NCI-H187 treated with DMSO at 0.1 percent for 48 hours (cell line): ENCODE measurements at regions not wholly inside any gene's neighbourhood (a gene's known extent, or its start where the extent isn't known, plus 50 kb on each side); places are given as distances from the start of the nearest gene placed in this dataset.
"Not testable (repeated sequence)": the region's sequence is repeated elsewhere in the genome, so short reads cannot be mapped to it uniquely, and the experiment has no call there.

ENCODE experiments used
- DNase-seq: peaks from one replicate; lab custom pipeline; 2025; lab: John Stamatoyannopoulos, UW

DNA sequence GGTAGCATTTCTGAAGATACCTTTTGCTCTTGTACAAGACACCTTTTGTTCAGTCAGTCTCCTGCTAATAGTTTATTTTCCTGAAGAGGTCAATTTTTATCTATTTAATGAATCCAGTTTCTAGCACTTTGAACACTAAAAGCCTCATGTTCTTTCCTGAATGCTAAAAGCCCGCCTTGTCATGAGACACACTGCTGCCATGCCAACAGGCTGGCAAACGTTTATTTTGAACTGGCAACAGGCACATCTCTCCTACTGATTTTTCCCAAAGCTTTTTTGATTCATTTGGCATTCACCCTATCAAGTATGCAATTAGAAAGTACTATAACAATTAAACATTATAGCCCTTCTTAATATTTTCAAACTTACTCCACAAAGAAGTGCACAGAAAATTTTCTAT lies 421.2 kb upstream of the EYS start:
- no peak for DNase-seq

DNA sequence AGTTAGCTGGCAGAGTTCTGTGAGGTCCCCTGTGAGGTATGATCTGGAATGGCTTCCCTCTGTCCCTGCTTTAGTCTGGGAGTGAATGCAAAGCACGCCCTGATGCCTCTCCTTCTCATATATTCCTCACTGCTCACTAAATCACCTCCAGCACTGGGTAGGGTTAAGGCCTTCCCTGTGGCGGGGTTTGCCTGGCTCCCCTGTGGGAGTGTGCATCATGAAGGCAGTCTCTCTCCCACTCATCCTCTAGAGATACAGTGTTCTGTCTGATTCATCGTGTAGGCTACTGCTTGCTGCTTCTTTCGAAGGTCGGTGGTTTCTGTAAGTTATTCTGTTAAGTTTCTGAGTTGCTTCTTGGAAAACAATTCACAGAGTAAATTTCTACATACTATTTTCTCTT lies 420.0 kb upstream of the EYS start:
- no peak for DNase-seq

GRCh38 chr6:66126358-66126757 lies 419.3 kb upstream of the EYS start:
- no peak for DNase-seq

DNA sequence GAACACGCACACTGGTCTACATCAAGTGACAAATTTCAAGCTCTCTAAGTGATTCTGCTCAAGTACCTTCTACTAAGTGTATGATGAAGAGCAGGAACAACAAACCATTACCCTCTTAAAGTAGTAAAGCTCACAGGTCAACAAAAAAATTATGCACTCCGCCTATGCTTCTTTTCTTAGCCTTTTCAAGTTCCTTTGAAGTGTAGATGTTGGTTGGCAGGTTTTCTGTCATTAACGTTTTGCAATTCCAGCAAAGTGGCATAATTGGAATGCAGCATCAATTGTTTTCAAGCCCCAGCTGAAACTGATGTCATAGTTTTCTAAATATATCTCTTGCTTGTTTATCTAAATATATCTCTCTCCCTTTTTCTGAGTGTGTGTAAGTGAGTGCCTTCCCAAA lies 396.9 kb upstream of the EYS start:
- DNase-seq: no peak

DNA sequence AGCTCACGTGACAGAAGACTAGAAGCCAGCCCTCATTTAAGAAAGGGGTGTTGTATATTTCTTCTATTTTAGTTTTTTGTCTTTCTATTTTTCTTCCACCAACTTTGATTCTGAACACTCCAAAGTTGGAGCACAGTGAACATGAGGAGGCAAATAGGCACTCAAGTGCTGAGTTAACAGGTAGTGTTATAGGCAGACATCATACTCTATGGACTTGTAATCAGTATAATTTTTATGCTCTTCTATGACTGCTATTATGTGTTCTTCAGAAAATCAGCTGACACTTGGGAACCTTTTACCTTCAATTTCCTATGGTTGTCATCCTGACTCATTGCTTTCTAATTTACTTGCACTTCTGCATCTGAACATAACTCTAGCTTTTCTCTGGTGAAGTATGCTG lies 396.3 kb upstream of the EYS start:
- DNase-seq: no peak

GRCh38 chr6:66096679-66097078 lies 389.7 kb upstream of the EYS start:
- DNase-seq: no peak

GRCh38 chr6:66094615-66095014 lies 387.6 kb upstream of the EYS start:
- no peak for DNase-seq

GRCh38 chr6:66092306-66092705 lies 385.3 kb upstream of the EYS start:
- not testable (repeated sequence) for DNase-seq

DNA sequence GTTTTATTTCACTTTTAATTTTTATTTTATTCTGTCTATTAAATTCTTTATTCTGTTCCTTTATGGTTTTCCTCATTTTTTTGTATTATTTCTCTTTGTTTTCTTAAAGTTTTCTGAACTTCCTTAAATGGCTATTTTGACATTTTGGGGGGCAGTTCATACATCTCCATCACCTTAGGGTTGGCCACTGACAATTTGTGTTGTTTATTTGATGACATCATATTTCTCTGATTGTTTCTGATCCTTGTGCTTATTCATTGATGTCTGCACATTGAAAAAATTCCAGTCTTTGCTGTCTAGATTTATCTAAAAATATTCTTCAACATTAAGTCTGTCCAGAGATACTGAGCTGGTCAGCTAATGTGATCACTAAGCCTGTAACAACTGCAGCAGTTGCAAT lies 379.5 kb upstream of the EYS start:
- DNase-seq: no peak

DNA sequence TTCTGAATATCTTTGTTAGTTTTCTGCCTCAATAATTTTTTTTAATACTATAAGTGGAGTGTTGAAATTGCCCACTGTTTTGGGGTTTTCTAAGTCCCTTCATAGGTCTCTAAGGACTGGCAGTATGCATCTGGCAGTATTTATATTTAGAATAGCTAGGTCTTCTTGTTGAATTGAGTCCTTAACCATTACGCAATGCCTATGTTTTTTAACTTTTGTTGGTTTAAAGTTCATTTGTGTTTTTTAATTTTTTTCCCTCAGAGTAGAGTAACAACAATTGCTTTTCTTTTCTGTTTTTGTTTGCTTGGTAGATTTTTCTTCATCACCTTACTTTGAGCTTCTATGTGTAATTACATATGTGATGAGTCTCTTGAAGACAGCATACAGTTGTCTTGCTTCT lies 375.9 kb upstream of the EYS start:
- DNase-seq: no peak

DNA sequence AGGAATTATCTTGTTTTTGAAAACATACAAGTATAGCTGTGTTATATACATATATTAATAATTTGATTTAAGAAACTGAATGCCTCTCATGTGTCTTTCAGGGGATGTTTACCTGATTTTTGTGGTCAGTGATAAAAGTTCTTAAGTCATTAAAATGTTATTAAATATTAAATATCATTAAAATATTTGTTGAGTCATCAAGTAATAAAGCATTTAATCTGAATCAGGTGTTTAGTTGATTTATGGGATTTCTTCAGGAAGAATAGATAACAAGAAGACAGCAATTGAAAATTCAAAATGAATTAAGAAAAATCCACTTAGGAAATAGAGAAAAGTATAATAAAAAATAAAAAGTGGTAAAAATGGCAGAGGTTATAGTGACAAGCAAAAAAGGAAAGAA lies 361.9 kb upstream of the EYS start:
- DNase-seq: no peak

- no peak for DNase-seq
Observed at GRCh38 chr6:66068033-66068432, 361.0 kb upstream of the EYS start.

GRCh38 chr6:66065313-66065712 lies 358.3 kb upstream of the EYS start:
- DNase-seq: no peak

- no peak for DNase-seq
Observed at GRCh38 chr6:66057034-66057433, 350.0 kb upstream of the EYS start.

DNA sequence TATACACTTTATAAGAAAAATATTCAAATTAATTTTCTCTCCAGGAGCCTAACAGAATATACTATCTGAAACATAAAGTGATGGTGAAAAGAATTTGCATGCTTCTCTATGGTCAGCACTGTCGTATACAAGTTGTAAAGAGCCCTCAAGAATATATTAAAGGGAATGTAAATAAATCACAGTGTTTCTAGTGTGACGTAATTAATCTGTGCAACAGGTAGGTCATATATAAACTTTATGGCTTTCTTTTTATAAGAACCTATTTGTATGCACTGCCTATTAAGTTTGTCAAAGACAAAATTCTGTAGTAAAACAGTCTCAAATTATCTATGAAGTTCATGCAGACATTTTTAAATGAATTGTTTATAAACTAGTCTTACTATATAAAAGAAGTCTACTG lies 347.9 kb upstream of the EYS start:
- DNase-seq: no peak

GRCh38 chr6:66051812-66052211 lies 344.8 kb upstream of the EYS start:
- DNase-seq: no peak

- DNase-seq: no peak
Observed at GRCh38 chr6:66048684-66049474, 341.9 kb upstream of the EYS start.

- DNase-seq: no peak
Observed at GRCh38 chr6:66032626-66033025, 325.6 kb upstream of the EYS start.

DNA sequence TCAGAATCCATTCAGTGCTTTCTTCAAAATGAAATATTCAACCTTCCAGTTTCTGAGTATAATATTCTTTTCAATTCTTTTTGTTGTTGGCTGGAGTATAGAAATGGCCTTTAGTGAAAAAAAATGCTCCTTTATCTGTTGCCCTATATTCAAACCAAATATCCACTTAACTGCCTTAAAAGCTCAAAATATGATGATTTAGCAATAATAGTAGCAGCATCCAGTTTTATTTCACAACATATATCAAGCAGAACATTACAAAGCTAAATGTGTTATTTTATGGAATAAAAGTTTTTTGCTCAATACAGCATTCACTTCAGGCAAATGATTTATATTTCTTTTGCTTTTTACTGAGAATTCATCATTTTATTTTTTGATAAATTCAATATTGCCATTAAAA lies 322.4 kb upstream of the EYS start:
- no peak for DNase-seq

DNA sequence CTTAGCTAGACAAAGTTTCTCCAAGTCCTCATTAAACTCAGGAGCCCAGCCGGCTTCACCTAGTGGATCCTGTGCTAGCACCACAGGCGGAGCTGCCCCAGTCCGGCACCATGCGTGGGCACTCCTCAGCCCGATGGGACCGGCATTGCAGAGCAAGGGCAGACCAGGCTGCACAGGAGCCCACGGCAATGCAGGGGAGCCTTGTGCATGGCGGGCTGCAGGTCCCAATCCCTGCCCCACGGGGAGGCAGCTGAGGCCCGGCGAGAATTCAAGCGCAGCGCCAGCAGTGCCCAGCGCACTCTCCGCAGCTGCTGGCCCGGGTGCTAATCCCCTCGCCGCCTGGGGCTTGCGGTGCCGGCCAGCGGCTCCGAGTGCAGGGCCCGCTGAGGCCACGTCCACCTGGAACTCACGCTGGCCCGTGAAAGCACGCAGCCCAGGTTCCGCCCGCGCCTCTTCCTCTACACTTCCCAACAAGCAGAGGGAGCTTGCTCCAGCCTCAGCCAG lies 292.3 kb upstream of the EYS start:
- no peak for DNase-seq

- DNase-seq: no peak
Observed at GRCh38 chr6:65998544-65998943, 291.5 kb upstream of the EYS start.

DNA sequence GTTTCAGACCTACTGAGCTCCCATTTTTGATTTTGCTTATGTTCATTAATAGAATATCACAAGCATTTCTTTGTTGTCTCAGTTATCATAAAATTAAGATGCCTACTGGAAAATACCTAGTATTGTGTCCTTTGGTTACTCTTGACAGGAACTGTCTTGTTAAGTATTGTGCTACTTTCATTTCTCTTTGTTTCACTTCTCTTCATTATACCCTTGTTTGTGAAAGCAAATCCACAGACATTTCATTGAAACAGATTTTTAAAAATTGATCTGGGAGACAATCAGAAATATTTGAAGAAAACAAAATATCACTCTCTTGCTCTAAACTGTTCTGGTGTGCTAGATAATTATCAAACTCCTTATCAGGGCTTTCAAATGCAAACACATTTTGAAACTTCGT lies 290.5 kb upstream of the EYS start:
- no peak for DNase-seq

- DNase-seq: no peak
Observed at GRCh38 chr6:65996096-65996495, 289.1 kb upstream of the EYS start.

DNA sequence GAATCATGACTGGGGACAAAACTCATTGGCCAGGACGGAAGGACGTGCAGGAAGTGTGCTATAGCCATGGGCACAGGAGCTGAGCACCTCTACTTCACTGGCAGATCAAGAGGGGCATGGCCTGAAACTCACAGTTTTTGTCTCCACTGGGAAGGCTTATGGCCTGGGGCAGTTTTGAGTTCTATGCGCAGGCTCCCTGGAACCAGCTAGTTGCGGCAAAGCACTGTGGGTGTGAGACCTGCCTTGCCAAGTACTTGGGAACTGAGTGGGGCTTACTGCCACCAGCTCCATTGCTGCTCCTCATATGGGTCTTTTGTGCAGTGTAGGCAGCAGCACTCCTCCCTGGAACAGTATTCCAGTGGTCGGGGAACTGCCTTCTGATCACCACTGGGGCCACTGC lies 282.6 kb upstream of the EYS start:
- no peak for DNase-seq
